T-helper 2 cell treated with Interferon-gamma antibody and Interleukin-4, amounts not matched to agents 100 ng/mL and 5 ng/mL, for 36 hours (primary cell): ENCODE measurements at regions not wholly inside any gene's neighbourhood (a gene's known extent, or its start where the extent isn't known, plus 50 kb on each side); places are given as distances from the start of the nearest gene placed in this dataset.

Source experiments
- intact Hi-C: fragments of 100-400 bp; cut with micrococcal nuclease; formaldehyde crosslinking; loops from one replicate; pipeline ENCODE4 v1.15.1; 2023

DNA sequence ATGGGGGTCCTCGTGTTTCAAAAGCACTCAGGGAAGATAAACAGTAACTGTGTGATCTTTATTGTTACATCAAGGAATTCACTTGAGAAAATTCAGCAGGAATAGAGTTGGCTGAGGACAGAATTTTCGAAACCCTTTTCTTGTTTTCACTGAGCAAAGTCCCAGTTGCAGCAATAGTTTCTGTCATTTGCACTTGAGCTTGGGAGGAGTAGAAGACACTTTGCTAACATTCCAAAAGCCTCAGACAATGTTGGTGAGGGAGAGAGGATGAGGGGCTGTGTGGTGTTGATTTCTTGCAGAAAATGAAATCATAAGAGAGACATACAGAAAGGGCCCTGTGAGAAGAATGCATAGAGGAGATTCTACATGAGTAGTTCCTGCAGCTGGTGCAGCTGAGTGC lies 151.9 kb upstream of the DIPK2B start:
- intact Hi-C loops, result no loop called here

DNA sequence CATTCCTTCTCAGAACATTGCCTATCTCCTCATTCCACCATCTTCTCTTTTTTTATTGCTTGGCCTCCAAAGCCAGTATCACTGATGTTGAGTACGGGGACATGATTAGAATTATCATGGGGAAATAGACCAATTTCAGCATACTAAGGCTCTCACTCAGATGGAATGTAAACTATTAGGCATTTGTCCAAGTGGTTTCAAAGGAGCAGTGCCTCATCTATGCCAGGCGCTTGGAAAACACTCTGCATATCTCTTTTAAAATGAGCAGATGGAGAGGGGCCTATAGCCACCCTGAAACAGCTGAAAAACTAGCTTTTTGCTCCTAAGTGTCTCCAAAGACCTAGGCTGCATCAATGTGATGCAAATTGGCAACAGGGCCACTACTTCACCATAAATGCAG lies 150.8 kb upstream of the DIPK2B start:
- intact Hi-C loops, result no loop called here

- intact Hi-C loops, result no loop called here
Observed at GRCh38 chrX:45348296-45348695, 147.6 kb upstream of the DIPK2B start.

- intact Hi-C loops, result no loop called here
Observed at GRCh38 chrX:45347877-45348276, 147.2 kb upstream of the DIPK2B start.

DNA sequence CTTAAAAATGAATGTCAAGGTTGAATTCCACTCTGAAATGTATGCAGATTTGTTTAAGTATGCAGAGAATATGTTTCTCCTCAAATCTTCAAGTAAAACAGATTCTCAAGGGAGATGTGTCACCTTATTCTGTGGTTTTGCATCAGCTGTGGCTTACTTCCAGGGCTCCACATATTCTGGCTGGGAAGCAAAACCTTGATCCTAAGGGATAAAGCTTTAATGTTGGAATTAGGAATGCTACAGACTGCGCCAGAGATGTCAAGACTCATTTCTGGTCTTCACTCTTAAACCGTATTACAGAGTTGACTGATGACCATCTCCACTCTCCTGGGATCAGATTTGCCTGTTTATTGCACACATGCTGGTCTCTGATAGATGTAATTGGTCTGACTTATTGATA lies 143.9 kb upstream of the DIPK2B start:
- intact Hi-C loops, result no loop called here

- intact Hi-C loops, result no loop called here
Observed at GRCh38 chrX:45329217-45329616, 128.5 kb upstream of the DIPK2B start.

DNA sequence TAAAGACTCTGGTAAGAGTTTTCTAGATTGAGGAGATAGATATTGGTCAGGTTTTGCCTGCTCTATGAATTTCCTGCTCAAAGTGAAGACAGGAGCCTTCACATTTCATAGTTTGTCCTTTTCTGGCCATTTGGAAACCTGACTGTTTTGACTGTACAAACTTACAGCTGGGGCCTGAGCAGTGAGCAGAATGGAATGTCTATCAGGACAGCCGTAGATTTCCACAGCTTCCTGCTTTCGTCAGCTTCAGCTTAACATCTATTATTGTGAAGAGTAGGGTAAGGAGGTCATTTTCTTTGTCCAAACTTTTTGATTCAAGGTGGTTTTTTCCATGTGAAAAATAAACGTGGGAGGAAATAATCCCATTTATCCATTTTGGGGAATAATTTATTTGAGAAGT lies 124.3 kb upstream of the DIPK2B start:
- intact Hi-C loops, result no loop called here

DNA sequence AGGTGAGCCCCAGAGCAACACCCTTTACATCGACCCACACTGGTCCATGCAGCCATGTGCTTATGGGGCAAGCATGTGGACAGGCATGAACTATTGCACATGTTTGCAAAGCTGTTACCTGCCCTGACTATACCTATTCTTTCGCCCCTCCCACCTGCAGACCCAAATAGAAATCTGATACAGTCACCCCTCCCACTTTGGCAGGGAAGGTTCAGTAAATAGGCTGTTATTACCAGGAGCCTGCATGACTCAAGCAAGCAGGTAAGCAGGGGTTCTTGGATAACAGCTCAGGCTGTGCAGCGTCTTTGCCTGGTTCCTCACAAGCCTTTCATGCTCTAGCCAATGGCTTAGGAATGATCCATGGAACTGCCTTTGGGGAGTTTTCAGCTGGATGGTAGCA lies 122.7 kb upstream of the DIPK2B start:
- intact Hi-C loops, result no loop called here

DNA sequence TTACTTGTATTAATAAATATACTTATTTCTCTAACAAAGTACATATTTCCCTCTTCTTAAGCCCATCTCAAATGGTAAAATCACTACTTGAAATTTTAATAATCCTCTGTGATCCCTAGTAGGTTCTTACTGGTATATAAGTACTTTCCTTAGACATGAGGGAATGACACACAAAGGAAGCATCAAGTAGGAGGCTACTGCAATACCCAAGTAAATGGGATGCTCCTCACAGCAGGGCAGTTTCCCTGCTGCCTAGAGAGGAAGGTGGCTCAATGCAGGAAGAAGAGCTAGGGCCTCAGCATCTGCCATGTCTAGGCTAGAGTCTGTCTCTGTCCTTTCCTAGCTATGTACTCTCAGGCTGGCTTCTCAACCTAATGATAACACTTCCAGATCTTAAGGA lies 122.1 kb upstream of the DIPK2B start:
- intact Hi-C loops, result no loop called here

DNA sequence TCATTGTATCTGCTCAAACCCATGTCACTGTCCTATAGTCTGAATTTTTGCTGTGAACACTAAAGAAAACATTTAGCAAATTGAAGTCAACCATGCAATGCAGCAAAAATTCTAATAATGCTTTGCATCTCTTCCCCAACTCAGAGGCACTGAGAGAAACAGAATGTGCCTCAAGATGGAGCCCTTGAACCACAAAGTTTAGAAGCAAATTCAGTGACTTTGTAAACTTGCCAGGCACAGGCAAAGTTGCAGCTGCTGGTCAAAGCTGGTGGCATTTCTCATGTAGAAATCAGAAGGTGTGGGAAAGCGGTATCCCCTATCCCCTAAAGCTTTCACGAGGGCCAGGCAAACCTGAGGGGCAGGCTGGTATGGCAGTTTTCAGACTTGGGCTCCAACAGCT lies 121.7 kb upstream of the DIPK2B start:
- intact Hi-C loops, result no loop called here

DNA sequence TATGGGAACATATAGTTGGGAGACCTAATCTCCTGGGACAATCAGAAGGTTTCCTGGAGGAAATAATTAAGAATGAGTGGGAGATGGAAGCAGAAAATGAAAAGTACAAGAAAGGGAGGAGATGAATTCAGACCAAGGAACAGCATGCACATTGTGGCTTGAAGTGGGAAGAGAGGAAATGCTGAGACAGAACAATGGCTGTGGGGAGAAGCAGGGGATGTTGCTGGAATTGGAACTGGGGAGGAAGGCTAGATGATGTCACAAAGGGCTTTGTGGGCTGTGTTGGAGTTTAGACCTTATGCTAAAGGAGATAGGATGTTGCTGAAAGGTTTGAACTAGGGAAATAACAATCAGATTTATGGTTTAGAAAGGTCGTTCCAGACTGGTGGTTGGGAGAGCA lies 119.5 kb upstream of the DIPK2B start:
- intact Hi-C loops, result no loop called here

- intact Hi-C loops, result no loop called here
Observed at GRCh38 chrX:45309801-45310200, 109.1 kb upstream of the DIPK2B start.

GRCh38 chrX:45309096-45309495 lies 108.4 kb upstream of the DIPK2B start:
- intact Hi-C loops, result no loop called here

DNA sequence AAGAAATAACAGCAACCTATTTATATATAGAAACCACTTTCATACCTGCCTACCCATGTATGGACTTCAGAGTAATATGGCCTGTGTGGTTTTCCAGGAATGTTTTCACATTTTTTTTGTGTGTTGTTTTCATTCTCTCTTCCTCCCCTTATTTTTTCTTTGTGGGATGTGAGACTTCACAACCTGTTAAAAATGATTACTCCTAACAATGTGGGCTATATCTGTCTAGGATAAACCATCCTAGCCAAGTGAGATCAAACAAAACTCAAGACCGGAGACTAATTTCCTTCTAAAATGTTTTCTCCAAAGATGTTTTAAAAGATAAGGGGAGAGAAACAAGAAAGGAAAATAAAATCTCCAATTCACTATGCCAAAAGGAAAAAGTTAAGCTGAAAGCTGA lies 106.1 kb upstream of the DIPK2B start:
- intact Hi-C loops, result no loop called here

- intact Hi-C loops, result no loop called here
Observed at GRCh38 chrX:45300638-45301037, 100.0 kb upstream of the DIPK2B start.

- intact Hi-C loops, result no loop called here
Observed at GRCh38 chrX:45295259-45295986, 94.7 kb upstream of the DIPK2B start.

GRCh38 chrX:45274576-45274975 lies 73.9 kb upstream of the DIPK2B start:
- intact Hi-C loops, result no loop called here

DNA sequence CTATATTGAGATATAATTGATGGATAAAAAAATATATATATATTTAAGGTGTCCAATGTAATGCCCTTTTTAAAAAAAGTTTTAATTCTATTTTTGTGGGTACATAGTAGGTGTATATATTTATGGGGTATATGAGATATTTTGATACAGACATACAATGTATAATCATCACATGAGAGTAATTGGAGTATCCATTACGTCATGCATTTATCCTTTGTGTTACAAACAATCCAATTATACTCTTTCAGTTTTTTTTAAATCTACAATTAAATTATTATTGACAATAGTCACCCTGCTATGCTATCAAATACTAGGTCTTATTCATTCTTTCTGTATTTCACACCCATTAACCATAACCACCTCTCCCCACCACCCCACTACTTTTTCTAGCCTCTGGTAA lies 66.3 kb upstream of the DIPK2B start:
- intact Hi-C loops, result no loop called here

- intact Hi-C loops, result no loop called here
Observed at GRCh38 chrX:45266456-45266855, 65.8 kb upstream of the DIPK2B start.

- intact Hi-C loops, result no loop called here
Observed at GRCh38 chrX:45264865-45265264, 64.2 kb upstream of the DIPK2B start.

GRCh38 chrX:45261471-45261870 lies 60.8 kb upstream of the DIPK2B start:
- intact Hi-C loops, result no loop called here

- intact Hi-C loops, result no loop called here
Observed at GRCh38 chrX:45261005-45261404, 60.3 kb upstream of the DIPK2B start.

- intact Hi-C loops, result no loop called here
Observed at GRCh38 chrX:45258731-45259402, 58.2 kb upstream of the DIPK2B start.
